HG02840 (cell line): ENCODE measurements at regions not wholly inside any gene's neighbourhood (a gene's known extent, or its start where the extent isn't known, plus 50 kb on each side); places are given as distances from the start of the nearest gene placed in this dataset.

ENCODE experiments used
- ATAC-seq: cut with Tn5 transposase; IDR thresholded peaks from one replicate; pipeline ENCODE4 v1.9.1; 2021; ENCODE audit warnings: mild to moderate bottlenecking, moderate library complexity, moderate number of reproducible peaks; ENCODE audit not compliant: unreplicated experiment, low FRiP score

DNA sequence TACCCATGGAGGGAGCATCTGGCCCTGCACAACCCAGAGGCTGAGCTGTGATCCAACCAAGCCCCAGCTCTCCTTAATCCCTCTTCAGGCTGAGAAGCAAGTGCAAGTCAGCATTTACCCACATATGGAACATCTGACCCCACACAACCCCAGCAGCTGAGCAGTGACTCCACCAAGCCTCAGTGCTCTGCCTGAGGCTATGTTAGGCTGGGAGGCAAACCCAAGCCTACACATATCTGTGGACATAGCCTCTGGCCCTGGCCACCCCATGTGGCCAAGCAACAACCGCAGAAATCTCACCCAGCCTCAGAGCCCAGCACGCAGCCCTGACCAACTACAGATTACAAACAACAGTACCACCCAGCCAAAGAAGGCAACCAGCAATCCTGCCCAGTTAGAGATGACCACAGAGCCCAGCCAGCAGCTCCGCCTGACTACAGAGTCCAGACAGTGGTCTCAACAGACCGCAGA lies 142.8 kb downstream of the NUAK1 start:
- no peak for ATAC-seq

DNA sequence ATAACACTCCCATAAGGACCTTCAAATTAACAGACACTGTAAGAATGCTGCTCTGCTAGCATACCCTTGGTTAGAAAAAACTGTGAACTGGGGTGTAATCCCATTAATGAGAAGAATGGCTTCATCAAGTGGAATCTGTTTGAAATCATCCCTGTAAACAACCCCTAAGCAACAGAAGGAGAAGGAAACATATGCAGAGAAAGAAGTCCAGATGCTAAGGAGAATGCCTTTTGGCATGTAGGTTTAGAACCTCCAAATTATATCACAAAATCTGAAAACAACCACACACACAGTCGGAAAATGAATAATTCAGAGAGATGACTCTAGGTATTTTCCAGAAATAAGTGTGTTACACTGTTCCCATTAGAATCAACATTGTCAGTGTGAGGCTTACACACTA lies 140.2 kb downstream of the NUAK1 start:
- ATAC-seq: no peak

DNA sequence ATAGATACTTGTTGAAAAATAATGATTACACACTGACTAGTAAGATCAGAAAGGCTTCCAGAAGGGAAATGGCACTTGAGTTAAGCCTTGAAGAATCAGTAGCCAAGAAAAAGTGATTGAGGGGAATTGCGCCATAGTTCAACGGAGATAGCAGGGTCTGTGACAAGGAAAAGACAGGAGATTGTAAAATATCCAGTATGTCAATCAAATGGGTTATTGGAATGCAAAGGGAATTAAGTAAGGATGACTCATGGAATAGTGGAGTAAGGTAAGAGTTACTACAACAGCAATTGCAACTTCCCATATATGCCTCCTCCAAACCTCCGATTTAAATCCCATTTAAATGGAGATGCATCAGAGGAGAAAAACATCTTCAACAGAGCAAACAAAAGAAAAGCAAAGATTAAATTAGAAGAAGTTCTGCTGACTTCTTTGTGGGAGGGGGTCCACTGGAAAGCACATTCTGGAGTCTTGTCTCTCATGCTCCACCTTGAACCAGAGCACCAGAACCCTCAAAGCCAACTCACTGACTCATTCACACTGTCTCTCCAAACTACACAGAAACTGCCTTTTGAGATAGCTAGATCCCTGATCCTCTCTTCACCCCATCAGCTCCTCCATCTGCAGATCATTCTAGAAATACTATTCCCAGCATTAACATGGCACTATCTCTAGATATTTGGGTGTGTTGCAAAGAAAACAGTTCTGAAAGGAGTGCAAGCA lies 138.2 kb downstream of the NUAK1 start:
- ATAC-seq: no peak

DNA sequence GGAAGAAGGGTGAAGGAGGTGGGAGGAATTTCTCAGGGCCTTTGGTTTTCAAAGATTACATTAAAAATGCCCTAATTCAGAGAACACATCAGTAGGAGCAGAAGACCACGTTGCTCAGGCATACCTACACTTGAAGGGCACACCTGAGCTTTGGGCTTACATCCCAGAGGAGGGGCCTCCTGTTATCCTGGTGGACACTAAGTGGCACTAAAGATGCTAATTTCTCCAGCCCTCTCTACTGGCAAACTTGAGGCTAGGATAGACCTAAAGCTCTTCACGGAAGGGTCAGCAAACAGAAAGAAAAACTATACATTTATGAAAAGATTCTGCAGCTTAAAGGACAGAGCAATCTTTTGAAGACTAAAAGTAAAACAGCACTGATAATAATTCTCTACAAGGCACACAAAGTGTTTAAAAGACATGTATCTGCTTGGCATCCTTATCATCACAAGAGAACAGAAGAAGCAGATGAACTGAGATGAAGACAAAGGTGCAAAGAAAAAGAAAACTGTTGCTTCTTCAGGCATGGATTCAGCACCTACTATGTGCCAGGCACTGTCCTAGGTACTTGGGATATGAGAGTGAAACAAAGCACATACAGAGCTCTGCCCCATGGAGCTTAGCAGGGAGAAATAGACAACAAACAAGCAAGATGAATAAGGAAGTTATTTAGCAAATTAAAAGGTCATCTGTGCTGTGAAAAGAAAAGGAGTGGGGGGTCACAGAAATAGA lies 137.5 kb downstream of the NUAK1 start:
- no peak for ATAC-seq

DNA sequence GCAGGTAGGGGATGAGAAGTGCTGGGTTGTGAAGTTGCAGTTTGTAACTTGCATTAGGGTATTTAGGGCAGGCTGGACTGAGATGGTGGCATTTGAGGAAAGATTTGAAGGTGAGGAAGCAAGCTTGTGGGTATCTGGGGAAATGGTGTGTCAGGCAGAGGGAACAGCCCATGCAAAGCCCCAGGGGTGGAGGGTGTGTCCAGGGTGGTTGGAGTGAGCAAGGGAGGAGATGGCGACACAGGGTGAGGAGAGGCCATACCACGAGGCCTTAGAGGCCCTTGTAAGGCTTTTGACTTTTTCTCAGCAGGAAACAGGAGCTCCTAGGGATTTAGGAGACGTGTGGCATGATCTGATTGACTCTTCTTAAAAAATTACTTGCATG lies 136.9 kb downstream of the NUAK1 start:
- no peak for ATAC-seq

DNA sequence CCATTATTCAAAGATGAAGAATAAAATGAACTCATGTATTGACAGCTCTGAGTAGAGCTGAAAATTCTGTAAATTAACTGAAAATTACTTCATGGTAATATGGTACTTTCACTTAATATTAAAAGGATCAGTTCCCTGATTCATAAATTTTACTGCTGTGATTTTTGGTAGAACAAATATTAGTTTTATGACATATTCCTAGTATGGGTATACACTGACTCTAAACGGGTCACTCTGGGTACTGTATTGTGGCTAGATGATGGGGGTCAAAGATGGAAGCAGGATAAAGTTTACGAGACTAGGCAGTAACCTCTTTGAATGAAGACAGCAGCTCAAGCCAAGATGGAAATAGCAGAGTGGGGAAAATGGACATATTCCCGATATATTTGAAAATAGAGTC lies 135.5 kb downstream of the NUAK1 start:
- ATAC-seq: no peak

DNA sequence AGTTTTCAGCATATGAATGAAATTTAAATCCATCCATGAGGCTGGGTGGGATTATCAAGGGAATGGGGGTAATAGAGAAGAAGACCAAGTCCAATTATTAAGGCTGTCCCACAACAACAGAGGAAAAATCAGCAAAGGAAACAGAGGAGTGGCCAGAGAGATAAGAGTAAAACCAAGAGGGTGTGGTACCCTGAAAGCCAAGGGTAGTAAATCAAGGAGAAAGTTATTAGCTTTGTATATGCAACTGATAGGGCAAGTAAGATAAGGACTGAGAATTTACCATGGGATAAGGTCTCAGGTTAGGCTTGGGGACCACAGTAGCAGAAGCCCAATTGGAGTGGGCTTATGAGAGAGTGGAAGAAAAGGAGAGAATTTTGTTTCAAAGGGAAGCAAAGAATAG lies 134.5 kb downstream of the NUAK1 start:
- no peak for ATAC-seq

DNA sequence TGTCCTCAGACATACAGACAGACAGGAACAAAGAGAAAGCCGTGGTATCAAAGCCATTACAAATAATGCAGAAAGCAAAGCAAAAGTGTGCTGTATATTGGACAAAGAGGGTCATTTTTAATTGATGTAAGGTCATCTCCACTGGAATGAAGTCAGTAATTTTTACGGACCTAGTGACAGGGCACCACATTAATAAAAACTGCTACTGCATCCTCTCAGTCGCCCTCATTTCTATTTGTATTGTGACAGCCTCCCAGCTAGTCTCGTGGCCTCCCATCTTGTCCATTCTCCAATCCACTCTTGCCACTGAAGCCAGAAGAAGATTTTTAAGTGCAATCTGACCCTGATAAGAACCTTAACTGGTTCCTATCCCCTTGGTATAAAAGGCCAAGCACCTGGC lies 132.4 kb downstream of the NUAK1 start:
- ATAC-seq: no peak

DNA sequence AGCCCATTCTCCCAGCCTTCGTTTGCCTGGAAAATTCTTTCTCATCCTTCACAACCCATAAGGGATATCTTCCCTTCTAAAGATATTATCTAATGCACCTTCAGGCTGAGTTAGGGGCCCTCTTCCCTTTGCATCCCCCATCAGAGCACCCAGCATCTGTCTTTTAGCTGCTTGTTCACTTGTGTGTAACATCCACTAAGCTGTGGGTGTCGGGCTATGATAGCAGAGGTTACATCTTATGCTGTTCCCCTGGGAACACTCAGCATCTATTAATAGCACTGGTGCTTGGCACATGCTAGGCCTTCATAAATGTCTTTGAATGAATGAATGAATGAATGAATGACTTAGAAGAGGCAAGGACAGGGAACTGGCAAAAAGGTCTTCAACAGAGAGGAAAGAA lies 131.8 kb downstream of the NUAK1 start:
- ATAC-seq: no peak

DNA sequence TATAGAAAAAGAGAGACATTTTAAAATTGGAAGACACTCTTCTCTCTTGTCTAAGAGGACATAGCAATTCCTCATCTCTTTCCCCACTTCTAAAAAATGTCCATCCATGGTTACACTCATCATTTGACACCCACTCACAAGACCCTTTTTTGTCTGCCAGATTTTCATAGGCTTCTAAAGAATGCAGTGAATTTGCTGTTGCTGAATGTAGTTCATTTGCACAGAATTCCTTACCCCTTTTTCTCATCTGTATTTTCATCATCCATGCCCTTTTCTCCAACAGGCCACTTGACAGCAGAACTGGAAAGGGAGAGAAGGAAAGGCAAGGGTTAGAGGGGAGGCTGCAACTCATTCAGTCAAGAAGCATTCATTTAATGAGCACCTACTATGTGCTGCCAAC lies 128.0 kb downstream of the NUAK1 start:
- ATAC-seq: no peak
